Right renal cortex interstitium (tissue), 3 donors: ENCODE measurements at regions not wholly inside any gene's neighbourhood (a gene's known extent, or its start where the extent isn't known, plus 50 kb on each side); places are given as distances from the start of the nearest gene placed in this dataset.
"Not testable (repeated sequence)": the region's sequence is repeated elsewhere in the genome, so short reads cannot be mapped to it uniquely, and the experiment has no call there.

ENCODE experiments used
- DNase-seq, 3 donors: peaks; one replicate each; pipeline ENCODE4 v3.0.0-alpha.2; 2013; ENCODE audit warnings: low read depth in 3 of 3, low spot score in 2 of 3

GRCh38 chr3:139131951-139132350 lies 87.3 kb upstream of the PRR23C start:
- DNase-seq = no peak

GRCh38 chr3:139132976-139133375 lies 88.3 kb upstream of the PRR23C start:
- no peak for DNase-seq

- DNase-seq = no peak
Observed at GRCh38 chr3:139134678-139135372, 90.1 kb upstream of the PRR23C start.

- no peak for DNase-seq
Observed at GRCh38 chr3:139135657-139136056, 91.0 kb upstream of the PRR23C start.

- no peak for DNase-seq
Observed at GRCh38 chr3:139136469-139137202, 91.9 kb upstream of the PRR23C start.

- no peak for DNase-seq
Observed at GRCh38 chr3:139140553-139140952, 95.9 kb upstream of the PRR23C start.

- not testable (repeated sequence) for DNase-seq
Observed at GRCh38 chr3:139145980-139146379, 101.3 kb upstream of the PRR23C start.

GRCh38 chr3:139151530-139151929 lies 106.8 kb upstream of the PRR23C start:
- DNase-seq = no peak

GRCh38 chr3:139153434-139153833 lies 108.7 kb upstream of the PRR23C start:
- DNase-seq = not testable (repeated sequence)

- no peak for DNase-seq
Observed at GRCh38 chr3:139157161-139157932, 112.7 kb upstream of the PRR23C start.

- DNase-seq = no peak
Observed at GRCh38 chr3:139159356-139159755, 114.7 kb upstream of the PRR23C start.

GRCh38 chr3:139173372-139174108 lies 128.8 kb upstream of the PRR23C start:
- DNase-seq = no peak

- DNase-seq = no peak
Observed at GRCh38 chr3:139180489-139180888, 135.8 kb upstream of the PRR23C start.

- DNase-seq = no peak
Observed at GRCh38 chr3:139182143-139182542, 137.5 kb upstream of the PRR23C start.

GRCh38 chr3:139182598-139182997 lies 137.9 kb upstream of the PRR23C start:
- DNase-seq = no peak

GRCh38 chr3:139185527-139185926 lies 140.8 kb upstream of the PRR23C start:
- DNase-seq = no peak

GRCh38 chr3:139187154-139187553 lies 142.5 kb upstream of the PRR23C start:
- peak in 1 of 3 donors; percentile 12 for DNase-seq

GRCh38 chr3:139187648-139188047 lies 143.0 kb upstream of the PRR23C start:
- no peak for DNase-seq

GRCh38 chr3:139189943-139190342 lies 145.3 kb upstream of the PRR23C start:
- no peak for DNase-seq

GRCh38 chr3:139194421-139194820 lies 149.4 kb upstream of the MRPS22 start:
- not testable (repeated sequence) for DNase-seq

GRCh38 chr3:139196146-139196545 lies 147.7 kb upstream of the MRPS22 start:
- DNase-seq = not testable (repeated sequence)
